NK-92 (cell line): ENCODE measurements at regions not wholly inside any gene's neighbourhood (a gene's known extent, or its start where the extent isn't known, plus 50 kb on each side); places are given as distances from the start of the nearest gene placed in this dataset.

Source experiments
- DNase-seq: peaks from one replicate; lab custom pipeline; 2025; ENCODE audit not compliant: unreplicated experiment; lab: John Stamatoyannopoulos, UW

DNA sequence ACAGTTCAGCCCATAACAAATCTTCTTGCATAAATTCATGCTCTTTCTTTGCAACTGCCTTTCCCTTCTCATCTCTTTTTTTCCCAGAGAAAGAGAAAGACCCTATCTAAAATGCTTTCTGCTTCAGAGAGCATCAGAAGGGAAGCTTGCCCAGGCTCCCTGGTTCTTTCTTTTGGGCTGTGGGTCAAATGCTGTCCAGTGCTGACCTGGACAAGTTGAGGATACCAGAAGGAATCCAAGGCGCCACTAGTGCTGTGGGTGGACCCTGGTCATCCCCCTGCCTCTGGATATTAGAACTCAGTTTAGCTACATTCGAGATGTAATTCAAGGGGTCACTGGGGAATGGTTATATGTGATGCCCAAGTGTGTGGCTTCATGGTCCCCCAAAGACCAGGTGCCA lies 411.6 kb downstream of the RPS24 start:
- DNase-seq: no peak

- DNase-seq: no peak
Observed at GRCh38 chr10:78448470-78448869, 414.8 kb downstream of the RPS24 start.

- no peak for DNase-seq
Observed at GRCh38 chr10:78448994-78449418, 415.3 kb downstream of the RPS24 start.

DNA sequence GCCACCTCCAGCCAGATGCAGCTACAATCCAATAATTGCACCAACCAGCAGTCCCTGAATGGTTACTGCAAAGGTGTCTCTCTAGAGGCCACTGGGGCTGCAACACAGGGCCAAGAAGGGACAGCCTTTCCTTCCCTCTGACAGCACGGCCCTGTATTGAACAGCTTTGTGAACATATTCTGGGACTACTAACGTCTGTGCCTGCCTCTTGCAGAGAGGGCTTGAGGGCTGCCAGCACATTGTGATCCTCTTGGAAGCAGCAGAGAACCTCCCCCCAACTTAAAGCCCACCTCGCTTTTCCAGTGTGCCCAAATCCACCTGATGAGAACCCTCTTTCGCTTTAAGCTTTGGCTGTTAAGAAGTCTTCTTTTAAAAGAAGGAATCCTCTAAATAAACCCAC lies 415.9 kb downstream of the RPS24 start:
- no peak for DNase-seq

- DNase-seq: no peak
Observed at GRCh38 chr10:78450239-78450638, 416.6 kb downstream of the RPS24 start.

DNA sequence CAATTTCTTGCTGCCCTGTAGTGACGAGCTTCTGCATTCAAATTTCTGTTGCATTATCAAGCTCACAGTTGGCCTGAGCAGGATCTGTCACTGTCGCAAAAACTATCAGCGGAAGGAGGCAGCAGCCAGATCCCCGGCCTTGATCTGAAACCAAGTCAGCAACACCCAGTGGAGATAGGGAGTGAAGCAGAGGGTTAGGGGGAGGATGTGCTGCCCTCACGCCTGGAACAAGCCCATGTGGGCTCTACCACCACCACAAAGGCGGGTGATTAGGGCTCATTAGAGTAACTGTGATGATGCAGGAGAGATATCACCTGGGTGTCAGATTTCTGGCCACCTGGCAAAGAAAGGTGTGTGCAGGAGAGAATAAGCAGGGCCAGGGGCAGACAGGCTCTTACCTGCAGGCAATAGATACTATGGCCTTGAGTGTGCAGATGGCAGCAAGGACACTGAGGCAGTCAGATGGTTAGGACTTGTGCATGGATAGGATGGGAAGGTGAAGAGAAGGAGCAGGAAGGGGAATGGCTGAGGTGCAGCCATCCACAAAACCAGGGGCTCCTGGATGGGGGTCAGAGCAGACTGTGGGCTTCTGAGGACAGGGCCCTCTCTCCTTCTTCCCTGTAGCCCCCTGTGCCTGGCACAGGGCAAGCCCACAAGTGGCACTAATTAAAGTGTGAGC lies 417.3 kb downstream of the RPS24 start:
- DNase-seq: no peak

GRCh38 chr10:78451592-78451991 lies 417.9 kb downstream of the RPS24 start:
- no peak for DNase-seq

DNA sequence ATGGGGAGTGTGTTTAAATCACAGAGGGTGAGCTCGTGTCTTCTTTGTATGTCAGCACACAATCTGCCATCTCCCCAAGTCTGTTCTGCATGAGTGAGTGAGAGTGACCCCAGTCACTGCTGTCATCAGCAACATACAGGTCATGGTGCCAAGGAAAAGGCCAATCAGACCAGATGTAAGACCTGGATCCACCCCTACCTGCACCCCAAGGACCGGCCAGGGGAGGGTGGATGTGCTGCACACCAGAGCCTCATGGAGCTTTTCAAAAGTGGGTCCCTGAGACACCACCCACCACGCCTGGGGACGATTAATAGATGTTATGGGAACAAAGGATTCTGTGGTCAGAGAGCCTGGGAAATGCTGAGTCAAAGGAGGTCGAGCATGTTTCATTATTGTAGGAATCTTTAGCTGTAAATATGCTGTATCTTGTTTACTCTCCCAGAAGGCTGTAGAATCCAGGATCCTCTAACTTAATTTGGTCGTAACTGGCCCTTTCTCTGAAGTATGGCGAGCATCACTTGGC lies 420.5 kb downstream of the RPS24 start:
- DNase-seq: no peak

- DNase-seq: no peak
Observed at GRCh38 chr10:78455236-78455635, 421.6 kb downstream of the RPS24 start.

DNA sequence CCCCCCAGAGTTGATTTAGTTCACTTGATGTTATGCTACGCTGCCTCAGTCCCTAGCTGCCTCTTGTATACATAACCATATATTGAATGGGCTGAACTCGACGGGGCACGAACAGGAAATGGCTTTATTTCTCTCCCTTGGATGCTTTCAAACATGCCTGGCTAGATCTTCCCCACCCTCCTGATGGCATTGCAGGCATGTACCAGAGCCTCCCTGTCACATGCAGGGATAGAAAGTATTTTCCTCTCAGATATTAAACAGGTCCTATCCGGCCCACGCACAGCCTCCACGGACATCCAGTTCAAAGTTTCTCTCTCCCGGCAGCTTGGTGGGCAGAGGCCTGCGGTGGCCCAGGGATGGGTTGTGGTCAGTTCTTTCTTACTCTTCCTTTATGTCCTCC lies 422.1 kb downstream of the RPS24 start:
- DNase-seq: no peak

GRCh38 chr10:78456649-78457400 lies 423.2 kb downstream of the RPS24 start:
- DNase-seq: no peak

DNA sequence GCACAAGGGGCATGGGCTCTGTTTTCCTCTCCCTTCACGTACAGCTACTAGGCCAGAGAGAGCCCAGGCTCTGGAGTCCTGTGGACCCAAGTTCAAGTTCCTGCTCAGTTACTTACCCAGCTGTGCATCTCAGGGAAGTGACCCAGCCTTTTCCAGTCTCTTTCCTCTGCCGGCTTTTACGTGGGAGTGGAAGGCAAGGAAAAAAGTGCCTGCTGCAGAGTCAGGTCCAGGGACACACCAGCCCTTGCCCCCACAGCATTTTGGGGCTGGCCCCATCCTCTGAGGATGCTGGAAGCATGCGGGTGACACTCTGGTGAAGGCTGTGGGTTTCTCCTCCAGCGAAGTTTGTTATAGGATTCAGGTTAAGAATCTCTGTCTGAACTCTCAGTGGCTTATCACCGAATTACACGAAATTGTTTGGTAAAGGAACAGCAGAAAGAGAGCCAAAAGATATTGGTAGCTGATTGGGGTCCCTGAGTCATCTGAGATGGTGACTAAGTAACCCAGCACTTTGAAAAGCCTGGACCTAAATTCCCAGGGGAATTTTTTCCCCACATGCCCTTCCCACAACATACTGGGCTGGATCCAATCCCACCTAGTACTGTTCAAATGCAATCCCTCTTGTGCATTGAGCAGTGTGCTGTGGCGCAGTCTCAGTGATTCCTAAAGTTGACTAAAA lies 424.3 kb downstream of the RPS24 start:
- no peak for DNase-seq

DNA sequence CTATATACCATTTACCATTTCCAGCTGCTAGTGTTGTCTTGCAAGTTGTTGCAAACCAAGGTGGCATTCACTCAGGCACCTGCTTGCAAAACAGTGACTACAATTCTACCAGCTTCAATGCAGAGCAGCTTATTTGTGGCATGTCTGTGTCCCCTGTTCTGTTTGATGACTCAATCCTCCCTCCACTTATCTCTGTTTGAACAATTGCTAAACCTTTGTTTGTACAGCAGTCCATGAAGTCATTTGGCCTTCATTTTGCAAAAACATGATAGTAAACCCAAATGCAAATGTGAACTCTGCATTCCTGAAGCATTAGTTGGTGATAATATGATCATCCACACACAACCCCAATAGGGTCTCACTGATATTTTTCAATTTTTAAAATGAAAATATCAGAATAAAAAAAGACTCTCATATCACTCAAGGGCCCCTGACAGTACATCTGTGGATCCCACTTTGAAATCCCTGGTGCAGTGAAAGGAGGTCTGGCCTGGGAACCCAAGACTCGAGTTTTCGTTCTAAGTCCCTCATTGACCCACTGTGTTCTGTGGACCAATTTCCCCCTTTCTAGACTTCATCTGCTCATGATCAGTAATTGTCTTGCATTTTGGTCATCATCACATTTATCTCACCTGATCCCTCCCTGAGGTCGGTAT lies 425.4 kb downstream of the RPS24 start:
- DNase-seq: no peak

GRCh38 chr10:78459639-78460037 lies 426.0 kb downstream of the RPS24 start:
- no peak for DNase-seq

GRCh38 chr10:78460204-78460603 lies 426.5 kb downstream of the RPS24 start:
- DNase-seq: no peak

DNA sequence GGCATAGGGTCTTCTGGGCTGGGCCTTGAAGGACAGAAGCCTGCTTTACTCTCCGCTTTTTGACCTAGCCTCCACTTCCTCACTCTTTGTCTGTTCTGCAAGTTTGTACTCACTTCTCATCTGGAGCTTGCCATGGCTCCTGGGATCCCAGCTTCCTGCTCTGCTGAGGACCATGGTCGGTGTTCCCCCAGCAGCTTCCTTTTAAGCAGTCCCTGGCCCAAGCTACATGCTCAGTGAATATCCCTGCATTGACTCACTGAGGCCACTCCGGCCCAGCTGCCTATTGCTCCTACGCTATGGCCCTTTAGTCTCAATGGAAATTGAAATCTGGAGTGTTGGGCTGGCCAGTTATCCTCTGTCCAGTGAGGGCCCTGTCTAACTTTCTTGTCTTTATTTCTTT lies 427.7 kb downstream of the RPS24 start:
- no peak for DNase-seq

DNA sequence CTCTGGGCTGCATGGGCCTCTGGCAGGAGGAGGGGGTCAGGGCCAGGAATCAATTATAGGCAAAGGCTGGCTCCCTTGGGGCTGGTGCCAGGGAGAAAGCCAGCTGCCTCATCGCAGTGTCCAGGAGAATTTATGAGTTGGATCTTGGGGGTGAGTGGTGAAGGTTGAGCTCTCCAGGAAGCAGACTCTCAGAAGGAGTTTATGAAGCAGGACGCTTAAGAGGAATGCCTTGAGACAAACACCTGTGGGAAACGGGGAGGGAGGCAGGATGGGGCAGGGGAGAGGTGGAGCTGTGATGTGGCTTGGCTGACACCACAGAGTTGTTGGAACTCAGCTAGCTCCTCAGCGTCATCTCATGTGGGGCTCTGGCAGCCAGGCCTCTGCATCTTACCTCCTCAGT lies 428.5 kb downstream of the RPS24 start:
- DNase-seq: no peak

DNA sequence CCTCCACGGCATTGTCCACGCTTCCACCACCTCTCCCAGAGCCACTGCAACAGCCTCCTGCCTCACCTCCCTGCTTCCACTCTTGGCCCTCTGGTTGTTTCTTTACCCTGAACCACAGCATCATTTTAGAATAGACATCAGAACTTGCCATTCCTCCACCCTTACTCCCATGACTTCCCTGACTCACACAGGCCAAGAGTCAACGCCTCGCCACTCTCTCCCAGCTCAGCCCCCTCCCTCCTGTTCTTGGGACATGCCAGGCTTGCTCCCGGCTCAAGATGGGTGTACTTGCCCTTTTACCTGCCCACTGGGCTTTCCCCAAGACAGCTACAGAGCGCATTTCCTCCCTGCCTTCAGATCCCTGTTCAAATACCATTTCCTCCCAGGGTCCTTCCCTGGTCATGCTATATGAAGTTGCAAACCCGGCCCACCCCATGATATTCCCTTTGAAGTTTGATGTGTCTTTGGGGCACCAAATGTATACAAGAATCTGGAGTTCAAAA lies 429.1 kb downstream of the RPS24 start:
- no peak for DNase-seq

- DNase-seq: no peak
Observed at GRCh38 chr10:78464118-78464855, 430.6 kb downstream of the RPS24 start.

- DNase-seq: no peak
Observed at GRCh38 chr10:78464856-78465267, 431.2 kb downstream of the RPS24 start.
